Astrocyte (in vitro differentiated cells and primary cell): ENCODE measurements at regions not wholly inside any gene's neighbourhood (a gene's known extent, or its start where the extent isn't known, plus 50 kb on each side); places are given as distances from the start of the nearest gene placed in this dataset.

Experiments used
- DNase-seq: peaks from one replicate; pipeline ENCODE4 v3.0.0-alpha.2; 2010; ENCODE audit warnings: low read depth
- FAIRE-seq: peaks from 2 replicates; lab custom pipeline; 2011; peaks lifted over from hg19 to GRCh38; lab: Jason Lieb, UNC
- H2AFZ ChIP-seq: 2 replicates; pipeline ENCODE4 v1.6.0; 2012; ENCODE audit warnings: low read depth, low read length, inconsistent platforms
- H3K27ac ChIP-seq: 2 replicates; pipeline ENCODE4 v1.5.1; 2011; ENCODE audit warnings: low read depth, low read length, inconsistent platforms
- H3K27me3 ChIP-seq: 2 replicates; pipeline ENCODE4 v1.6.0; 2011; ENCODE audit warnings: low read length, inconsistent platforms; ENCODE audit not compliant: insufficient read depth
- H3K36me3 ChIP-seq: 2 replicates; pipeline ENCODE4 v1.5.1; 2011; ENCODE audit warnings: low read length, inconsistent platforms; ENCODE audit not compliant: insufficient read depth
- H3K4me1 ChIP-seq: 2 replicates; pipeline ENCODE4 v1.5.1; 2011; ENCODE audit warnings: low read length, inconsistent platforms; ENCODE audit not compliant: insufficient read depth
- H3K4me2 ChIP-seq: 2 replicates; pipeline ENCODE4 v1.6.0; 2012; ENCODE audit warnings: low read length, inconsistent platforms
- H3K4me3 ChIP-seq: 2 replicates; pipeline ENCODE4 v1.5.1; 2011; ENCODE audit warnings: low read depth, mild to moderate bottlenecking, low read length, inconsistent platforms; ENCODE audit not compliant: insufficient read depth
- H3K79me2 ChIP-seq: 2 replicates; pipeline ENCODE4 v1.6.0; 2012; ENCODE audit warnings: mild to moderate bottlenecking, low read length, inconsistent platforms; ENCODE audit not compliant: insufficient read depth
- H3K9ac ChIP-seq: 2 replicates; pipeline ENCODE4 v1.6.0; 2012; ENCODE audit warnings: mild to moderate bottlenecking, low read length, inconsistent platforms
- H3K9me3 ChIP-seq: 2 replicates; pipeline ENCODE4 v1.5.1; 2012; ENCODE audit warnings: low read depth, mild to moderate bottlenecking, low read length, inconsistent platforms; ENCODE audit not compliant: insufficient read depth
- H4K20me1 ChIP-seq: 2 replicates; pipeline ENCODE4 v1.6.0; 2012; ENCODE audit warnings: low read length, inconsistent platforms; ENCODE audit not compliant: insufficient read depth
- H3K27ac Mint-ChIP-seq: one replicate; pipeline ENCODE4 v1.8.0; 2021; ENCODE audit warnings: mild to moderate bottlenecking, mixed read lengths; ENCODE audit not compliant: unreplicated experiment
- H3K27me3 Mint-ChIP-seq: one replicate; pipeline ENCODE4 v1.8.0; 2021; ENCODE audit warnings: low read depth, mixed read lengths; ENCODE audit not compliant: unreplicated experiment
- H3K36me3 Mint-ChIP-seq: one replicate; pipeline ENCODE4 v1.8.0; 2021; ENCODE audit warnings: low read depth, mixed read lengths; ENCODE audit not compliant: unreplicated experiment
- H3K4me1 Mint-ChIP-seq: one replicate; pipeline ENCODE4 v1.8.0; 2021; ENCODE audit warnings: low read depth, mixed read lengths; ENCODE audit not compliant: unreplicated experiment
- H3K4me3 Mint-ChIP-seq: one replicate; pipeline ENCODE4 v1.8.0; 2021; ENCODE audit warnings: mild to moderate bottlenecking, moderate library complexity, mixed read lengths; ENCODE audit not compliant: unreplicated experiment
- H3K9me3 Mint-ChIP-seq: one replicate; pipeline ENCODE4 v1.8.0; 2021; ENCODE audit warnings: mild to moderate bottlenecking, mixed read lengths; ENCODE audit not compliant: unreplicated experiment
- EZH2 ChIP-seq: IDR thresholded peaks from 2 replicates; pipeline ENCODE4 v1.6.1; 2012; ENCODE audit warnings: mild to moderate bottlenecking, low read length, inconsistent platforms; ENCODE audit not compliant: insufficient read depth
- TF ChIP-seq, protein P1 (sequence below): IDR thresholded peaks from 2 replicates; pipeline ENCODE4 v1.5.1; 2011; ENCODE audit warnings: low read depth, mild to moderate bottlenecking, inconsistent platforms, low read length, moderate library complexity; ENCODE audit not compliant: insufficient read depth

DNA sequence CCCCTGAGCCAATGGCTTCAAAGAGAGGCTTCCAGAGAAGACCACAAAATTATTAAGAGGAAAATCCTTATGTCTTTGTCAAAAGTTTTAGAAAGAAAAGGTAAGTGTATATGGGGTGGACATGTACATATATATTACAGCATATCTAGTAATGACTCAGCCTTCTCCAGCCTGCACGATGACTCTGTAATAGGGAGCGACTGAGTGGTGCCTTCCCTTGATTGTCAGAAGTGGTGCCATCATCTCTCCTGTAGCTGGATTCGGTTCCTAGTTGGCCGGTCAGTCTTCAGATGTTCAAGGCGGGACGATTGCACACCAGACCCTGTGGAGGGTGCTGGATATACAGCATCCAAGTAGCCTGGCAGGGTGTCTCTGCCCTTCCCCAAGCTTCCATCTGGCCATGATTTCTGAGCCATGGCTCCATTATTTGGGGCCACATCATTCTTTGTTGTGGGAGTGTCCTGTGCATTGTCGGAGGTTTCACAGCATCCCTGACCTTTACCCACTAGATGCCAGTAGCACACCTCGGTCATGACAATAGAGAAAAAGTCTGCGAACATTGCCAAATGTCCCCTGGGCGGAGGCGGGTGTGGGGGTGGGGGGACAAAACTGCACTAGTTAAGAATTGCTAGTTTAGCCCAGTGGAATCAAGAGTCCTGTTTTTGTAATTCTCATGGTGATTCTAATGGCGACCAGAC lies 206.2 kb upstream of the KAZN start:
- Histone ChIP-seq H3K9me3 (no peaks in the 10 kb centered on the region), H3K27me3 (no peaks in the 10 kb centered on the region), H3K27ac (no peak overlapping the region), H3K36me3 (no peaks in the 10 kb centered on the region), H3K4me3 (no peak overlapping the region), H2AFZ (no peak overlapping the region), H3K9ac (no peak overlapping the region), H3K79me2 (no peaks in the 10 kb centered on the region), H4K20me1 (no peaks in the 10 kb centered on the region), H3K4me1 (no peaks in the 10 kb centered on the region), H3K4me2 (no peak overlapping the region)
- no peak for TF ChIP-seq EZH2
- TF ChIP-seq, protein P1, sequence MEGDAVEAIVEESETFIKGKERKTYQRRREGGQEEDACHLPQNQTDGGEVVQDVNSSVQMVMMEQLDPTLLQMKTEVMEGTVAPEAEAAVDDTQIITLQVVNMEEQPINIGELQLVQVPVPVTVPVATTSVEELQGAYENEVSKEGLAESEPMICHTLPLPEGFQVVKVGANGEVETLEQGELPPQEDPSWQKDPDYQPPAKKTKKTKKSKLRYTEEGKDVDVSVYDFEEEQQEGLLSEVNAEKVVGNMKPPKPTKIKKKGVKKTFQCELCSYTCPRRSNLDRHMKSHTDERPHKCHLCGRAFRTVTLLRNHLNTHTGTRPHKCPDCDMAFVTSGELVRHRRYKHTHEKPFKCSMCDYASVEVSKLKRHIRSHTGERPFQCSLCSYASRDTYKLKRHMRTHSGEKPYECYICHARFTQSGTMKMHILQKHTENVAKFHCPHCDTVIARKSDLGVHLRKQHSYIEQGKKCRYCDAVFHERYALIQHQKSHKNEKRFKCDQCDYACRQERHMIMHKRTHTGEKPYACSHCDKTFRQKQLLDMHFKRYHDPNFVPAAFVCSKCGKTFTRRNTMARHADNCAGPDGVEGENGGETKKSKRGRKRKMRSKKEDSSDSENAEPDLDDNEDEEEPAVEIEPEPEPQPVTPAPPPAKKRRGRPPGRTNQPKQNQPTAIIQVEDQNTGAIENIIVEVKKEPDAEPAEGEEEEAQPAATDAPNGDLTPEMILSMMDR, result no peak
- no peak for DNase-seq
- peaks cover 2% of the 10 kb centered on the region for H3K27me3 Mint-ChIP-seq
- no peaks in the 10 kb centered on the region for H3K4me1 Mint-ChIP-seq
- no peak overlapping the region for H3K27ac Mint-ChIP-seq
- no peak for FAIRE-seq
- H3K36me3 Mint-ChIP-seq, result no peaks in the 10 kb centered on the region
- peaks cover 13% of the 10 kb centered on the region for H3K9me3 Mint-ChIP-seq
- no peak overlapping the region for H3K4me3 Mint-ChIP-seq

DNA sequence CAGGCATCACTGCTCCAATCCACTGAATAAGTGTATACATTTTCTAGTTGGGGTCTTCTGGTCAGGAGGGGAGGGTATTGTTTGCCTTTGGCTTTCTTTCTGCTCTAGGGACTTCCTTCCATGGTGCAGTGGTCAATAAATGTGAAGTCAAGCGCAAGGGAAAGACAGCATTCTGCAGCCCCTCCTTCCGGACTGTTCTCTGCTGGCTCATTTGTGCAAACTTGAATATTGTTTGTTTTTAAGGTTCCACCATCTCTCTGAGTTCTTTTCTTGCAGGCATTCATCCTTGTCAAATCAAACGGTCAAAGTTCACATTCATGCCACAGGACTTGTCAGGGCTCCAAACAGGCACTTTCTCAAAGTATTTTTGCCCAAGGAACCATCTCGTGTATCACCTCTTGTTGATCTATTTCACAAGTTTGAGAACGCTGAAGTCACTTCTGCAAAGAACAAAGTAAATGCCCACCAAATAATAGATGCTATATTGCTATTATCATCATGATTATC lies 205.6 kb upstream of the KAZN start:
- Histone ChIP-seq H3K36me3 (no peaks in the 10 kb centered on the region), H3K27me3 (no peaks in the 10 kb centered on the region), H3K9me3 (no peaks in the 10 kb centered on the region), H3K27ac (no peak overlapping the region), H3K79me2 (no peaks in the 10 kb centered on the region), H3K4me2 (no peak overlapping the region), H3K4me1 (no peaks in the 10 kb centered on the region), H2AFZ (no peak overlapping the region), H4K20me1 (no peaks in the 10 kb centered on the region), H3K4me3 (no peak overlapping the region), H3K9ac (no peak overlapping the region)
- H3K4me3 Mint-ChIP-seq, result no peak overlapping the region
- H3K27me3 Mint-ChIP-seq, result peaks cover 3% of the 10 kb centered on the region
- FAIRE-seq, result no peak
- TF ChIP-seq, protein P1, result no peak
- TF ChIP-seq EZH2, result no peak
- peaks cover 13% of the 10 kb centered on the region for H3K9me3 Mint-ChIP-seq
- H3K27ac Mint-ChIP-seq, result no peak overlapping the region
- DNase-seq, result no peak
- no peaks in the 10 kb centered on the region for H3K36me3 Mint-ChIP-seq
- H3K4me1 Mint-ChIP-seq, result no peaks in the 10 kb centered on the region

DNA sequence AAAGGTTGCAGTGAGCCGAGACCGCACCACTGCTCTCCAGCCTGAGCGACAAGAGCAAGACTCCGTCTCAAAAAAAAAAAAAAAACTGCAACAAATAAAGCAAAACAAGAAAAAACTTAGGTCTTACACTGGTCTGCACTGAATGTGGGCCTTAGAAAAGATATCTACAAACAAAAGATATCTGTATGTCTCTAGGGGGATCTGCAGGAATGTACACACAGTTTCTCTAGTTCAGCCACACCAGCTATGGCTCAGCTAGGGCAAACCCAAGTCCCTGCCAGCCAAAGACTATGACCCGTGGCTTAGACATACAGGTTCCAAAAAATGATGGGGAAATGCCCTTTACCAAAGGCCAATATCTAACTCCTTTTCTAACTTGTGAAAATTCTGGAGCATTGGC lies 202.4 kb upstream of the KAZN start:
- no peaks in the 10 kb centered on the region for H3K79me2 ChIP-seq
- Mint-ChIP-seq H3K27me3 (peaks cover 7% of the 10 kb centered on the region), H3K9me3 (peaks cover 3% of the 10 kb centered on the region), H3K4me3 (no peak overlapping the region), H3K4me1 (no peaks in the 10 kb centered on the region), H3K27ac (no peak overlapping the region), H3K36me3 (no peaks in the 10 kb centered on the region)
- H3K36me3 ChIP-seq, result no peaks in the 10 kb centered on the region
- no peak overlapping the region for H2AFZ ChIP-seq
- no peak overlapping the region for H3K27ac ChIP-seq
- no peak overlapping the region for H3K4me2 ChIP-seq
- H3K4me3 ChIP-seq, result no peak overlapping the region
- no peaks in the 10 kb centered on the region for H4K20me1 ChIP-seq
- H3K4me1 ChIP-seq, result no peaks in the 10 kb centered on the region
- peaks cover 2% of the 10 kb centered on the region for H3K9me3 ChIP-seq
- FAIRE-seq, result no peak
- TF ChIP-seq EZH2, result no peak
- TF ChIP-seq, protein P1, result no peak
- no peaks in the 10 kb centered on the region for H3K27me3 ChIP-seq
- no peak overlapping the region for H3K9ac ChIP-seq
- DNase-seq, result no peak
